Heart left ventricle (tissue), 13 donors: ENCODE measurements at regions not wholly inside any gene's neighbourhood (a gene's known extent, or its start where the extent isn't known, plus 50 kb on each side); places are given as distances from the start of the nearest gene placed in this dataset.

ENCODE experiments used
- CTCF ChIP-seq, 12 donors: fragments of 200-600 bp; sonication (generic) in 4 of 12; IDR thresholded peaks; one replicate each; pipeline versions ENCODE4 v1.5.0 to v1.8.0; 2018 to 2022; ENCODE audit warnings: antibody characterized with exemption in 12 of 12, mild to moderate bottlenecking in 5 of 12
- POLR2A ChIP-seq, 2 donors: fragments of 450-650 bp; IDR thresholded peaks; one replicate each; pipeline ENCODE4 v1.6.1; 2017; ENCODE audit warnings: antibody characterized with exemption in 2 of 2, mild to moderate bottlenecking in 2 of 2, moderate library complexity in 2 of 2
- donor health status: ischemic (EF 13 %, LVEDD 7.1; RV severe dilation, severe dysfunction).
- donor health status: DM: no; HTN: yes; CAD: no.
- donor health status: DM: no; HTN: no; CAD: no.
- donor health status: ischemic (EF 25% LVEDD 6.9; RV normal size, moderate dysfunction).
- donor health status: ischemic (EF 25% LVEDD 5.7; RV mildly dilated, moderate dysfunction).
- donor health status: ischemic (EF 35%, LVEDD 5.7; RV mildly dilated, moderate dysfunction).
- donor health status: nonischemic (EF 11% LVEDD 7.7; RV severe dilation, severe dysfunction).
- donor health status: DM: yes; HTN: yes; CAD: no.
- donor health status: PGD.
- donor health status: ischemic (EF 29% LVEDD 5.4; RV normal size, mild dysfunction).
- donor health status: nonischemic (EF 23%, LVEDD 6.1; RV moderate dilation, normal function).

GRCh38 chr5:158135682-158136179 is 276.8 kb upstream of the CLINT1 start:
- TF ChIP-seq CTCF (IDR thresholded peaks at IDR 0.05) (no peak), POLR2A (IDR thresholded peaks at IDR 0.05) (no peak)
